NOMO-1 treated with DMSO at 0.1 percent for 48 hours (cell line): ENCODE measurements at regions not wholly inside any gene's neighbourhood (a gene's known extent, or its start where the extent isn't known, plus 50 kb on each side); places are given as distances from the start of the nearest gene placed in this dataset.

Experiments
- DNase-seq: peaks from one replicate; lab custom pipeline; 2025; ENCODE audit not compliant: unreplicated experiment; lab: John Stamatoyannopoulos, UW

DNA sequence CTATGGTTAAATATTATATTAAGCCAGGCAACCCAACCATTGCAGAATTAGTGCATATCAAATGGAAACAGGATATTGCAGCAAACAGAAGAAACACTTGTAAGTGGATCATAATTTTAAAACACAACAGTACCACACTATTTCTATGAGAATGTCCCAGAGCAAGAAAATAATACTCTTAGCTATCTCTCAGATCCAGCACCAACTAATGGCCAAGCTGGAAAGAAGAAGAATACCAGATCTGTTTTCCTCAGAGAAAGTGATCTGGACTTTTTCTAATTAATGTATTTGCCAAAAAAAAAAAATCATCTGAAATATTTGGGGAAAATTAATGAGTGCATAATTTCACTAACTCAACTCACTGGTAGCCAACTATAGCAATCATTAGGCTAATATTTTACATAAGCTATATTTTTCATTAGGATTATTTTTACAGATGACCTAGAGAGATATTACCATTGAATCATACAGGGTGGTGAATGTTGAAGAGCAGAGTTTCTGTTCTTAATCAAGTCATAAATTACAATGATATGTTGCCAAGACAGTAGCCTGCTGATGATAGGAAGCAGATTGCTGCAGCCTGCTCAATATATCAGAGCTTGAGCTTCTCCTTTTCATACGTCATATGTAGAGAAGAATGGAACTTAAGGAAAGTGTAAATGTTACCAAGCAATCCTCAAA lies 995.4 kb upstream of the LRRN3 start:
- DNase-seq: no peak

DNA sequence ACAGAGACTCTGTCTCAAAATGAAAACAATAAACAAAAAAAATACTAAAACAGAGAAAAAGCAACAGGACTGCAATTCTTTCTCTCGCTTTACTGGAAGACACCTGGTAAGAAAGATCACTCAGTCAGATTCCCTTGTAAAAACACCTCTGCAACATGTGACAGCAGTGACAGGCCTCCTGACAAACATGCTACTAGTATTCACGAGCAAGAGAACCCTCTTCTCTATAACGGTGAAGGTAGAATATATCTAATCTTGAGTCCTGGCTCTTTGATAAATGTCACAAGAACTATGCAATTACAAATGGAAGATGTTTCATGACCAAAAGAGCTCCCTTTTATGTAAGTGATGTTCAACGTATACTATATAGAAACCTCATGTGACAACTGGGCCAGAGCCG lies 986.7 kb upstream of the LRRN3 start:
- DNase-seq: no peak

DNA sequence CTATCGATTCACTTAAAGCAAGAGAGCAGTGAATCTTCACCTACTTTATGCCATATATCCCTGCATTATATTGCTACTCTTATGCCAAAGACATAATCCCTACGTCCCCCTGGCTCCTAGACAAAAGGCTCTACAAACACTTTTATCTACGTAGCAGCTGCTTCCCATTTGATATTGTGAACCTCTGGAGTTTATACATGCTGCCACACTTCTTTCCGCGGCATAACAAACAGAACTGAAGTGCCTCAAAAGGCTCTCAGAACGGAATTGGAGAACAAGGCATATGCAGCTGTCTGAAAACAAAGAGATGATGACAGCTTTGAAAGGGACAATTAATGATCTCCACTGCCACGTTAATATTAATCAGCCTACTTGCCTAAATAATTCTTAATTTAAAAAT lies 985.6 kb upstream of the LRRN3 start:
- DNase-seq: no peak

DNA sequence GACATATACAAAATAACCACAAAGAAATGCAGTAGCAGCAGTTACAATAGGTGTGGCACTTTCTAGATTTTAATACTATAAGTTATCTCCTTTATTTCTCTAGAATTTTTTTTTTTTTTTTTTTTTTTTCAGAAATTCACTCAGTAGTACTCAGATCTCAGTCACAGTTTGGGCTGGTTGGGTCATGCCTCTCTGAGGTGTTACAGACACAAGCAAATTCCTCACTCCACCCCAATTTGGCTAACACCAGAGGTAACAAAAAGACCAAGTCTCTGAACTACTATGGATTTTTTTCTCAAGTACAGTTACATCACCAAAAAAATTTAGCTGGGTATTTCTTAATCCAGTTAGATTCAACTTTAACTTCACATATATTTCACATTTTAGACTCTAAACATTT lies 985.1 kb upstream of the LRRN3 start:
- DNase-seq: no peak

DNA sequence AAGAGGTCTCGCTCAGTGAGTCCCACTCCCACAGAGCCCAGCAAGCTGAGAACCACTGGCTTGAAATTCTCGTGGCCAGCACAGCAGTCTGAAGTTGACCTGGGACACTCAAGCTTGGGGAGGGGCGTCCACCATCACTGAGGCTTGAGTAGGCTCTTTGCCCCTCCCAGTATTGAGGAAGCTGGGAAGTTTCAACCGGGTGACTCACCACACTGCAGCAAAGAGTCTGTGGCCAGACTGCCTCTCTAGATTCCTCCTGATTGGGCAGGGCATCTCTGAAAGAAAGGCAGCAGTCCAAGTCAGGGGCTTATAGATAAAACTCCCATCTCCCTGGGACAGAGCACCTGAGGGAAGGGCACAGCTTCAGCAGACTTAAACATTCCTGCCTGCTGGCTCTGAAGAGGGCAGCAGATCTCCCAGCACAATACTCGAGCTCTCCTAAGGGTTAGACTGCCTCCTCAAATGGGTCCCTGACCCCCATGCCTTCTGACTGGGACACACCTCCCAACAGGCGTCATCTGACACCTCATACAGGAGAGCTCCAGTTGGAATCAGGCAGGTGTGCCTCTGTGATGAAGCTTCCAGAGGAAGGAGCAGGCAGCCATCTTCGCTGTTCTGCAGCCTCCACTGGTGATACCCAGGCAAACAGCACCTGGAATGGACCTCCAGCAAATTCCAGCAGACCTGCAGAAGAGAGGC lies 970.9 kb upstream of the LRRN3 start:
- no peak for DNase-seq

DNA sequence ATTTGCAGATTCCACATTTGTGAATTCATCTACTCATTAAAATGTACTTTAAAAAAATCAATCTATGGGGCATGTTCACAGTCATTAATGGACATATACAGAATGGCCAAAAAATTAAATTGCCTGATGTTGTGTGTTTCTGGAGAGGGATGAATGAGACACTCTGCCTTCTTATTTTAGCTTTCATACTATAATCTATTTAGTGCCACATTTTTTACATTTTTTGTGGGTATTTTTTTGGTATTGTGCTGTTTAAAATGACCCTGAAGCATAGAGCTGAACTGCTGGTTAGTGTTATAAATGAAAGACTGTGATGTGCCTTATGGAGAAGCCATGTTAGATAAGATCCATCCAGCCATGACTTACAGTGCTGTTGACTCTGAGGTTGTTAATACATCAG lies 961.8 kb upstream of the LRRN3 start:
- no peak for DNase-seq

DNA sequence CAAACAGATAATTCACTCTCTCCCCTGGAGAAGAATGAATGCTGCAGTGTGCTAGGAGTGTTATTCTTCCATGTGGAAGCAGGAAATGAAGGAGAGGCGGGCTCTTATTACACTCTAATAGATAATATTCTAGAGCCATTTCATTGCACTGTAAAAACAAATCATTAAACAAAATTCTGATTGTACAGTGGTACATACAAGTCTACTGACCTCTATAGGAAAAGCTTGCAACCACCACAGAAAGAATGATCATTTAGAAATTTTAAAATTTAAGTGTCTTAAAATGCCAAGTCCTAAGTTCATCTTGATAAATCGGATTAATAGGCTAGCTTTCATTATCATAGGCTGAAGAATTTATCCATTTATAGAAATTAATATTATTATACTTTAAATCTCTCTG lies 960.3 kb upstream of the LRRN3 start:
- no peak for DNase-seq

DNA sequence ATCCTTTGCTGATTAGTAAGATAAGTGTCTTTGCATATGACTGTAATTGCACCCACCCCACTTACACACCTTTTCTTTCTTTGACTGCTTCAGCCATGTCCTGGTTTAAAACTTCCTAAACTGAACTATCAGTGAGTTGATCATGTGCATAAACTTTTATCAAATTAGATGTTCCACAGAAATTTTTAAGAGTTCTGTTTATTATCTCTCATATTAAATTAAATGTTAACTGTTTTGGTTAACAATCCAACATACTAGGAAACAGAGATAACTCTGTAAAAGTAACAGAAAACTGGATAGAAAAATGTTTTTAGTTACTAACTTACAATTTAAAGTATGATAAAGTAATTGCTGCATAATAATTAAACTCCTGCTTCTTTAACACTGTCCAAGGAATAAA lies 959.6 kb upstream of the LRRN3 start:
- no peak for DNase-seq

DNA sequence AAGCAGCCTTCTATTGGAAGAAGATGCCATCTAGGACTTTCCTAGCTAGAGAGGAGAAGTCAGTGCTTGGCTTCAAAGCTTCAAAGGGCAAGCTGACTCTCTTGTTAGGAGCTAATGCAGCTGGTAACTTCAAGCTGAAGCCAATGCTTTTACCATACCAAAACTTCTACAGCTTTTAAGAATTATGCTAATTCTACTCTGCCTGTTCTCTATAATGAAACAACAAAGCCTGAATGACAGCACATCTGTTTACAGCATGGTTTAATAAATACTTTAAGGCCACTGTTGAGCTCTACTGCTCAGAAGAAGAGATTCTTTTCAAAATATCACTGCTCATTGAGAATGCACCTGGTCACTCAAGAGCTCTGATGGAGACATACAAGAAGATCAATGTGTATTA lies 951.9 kb upstream of the LRRN3 start:
- DNase-seq: no peak

DNA sequence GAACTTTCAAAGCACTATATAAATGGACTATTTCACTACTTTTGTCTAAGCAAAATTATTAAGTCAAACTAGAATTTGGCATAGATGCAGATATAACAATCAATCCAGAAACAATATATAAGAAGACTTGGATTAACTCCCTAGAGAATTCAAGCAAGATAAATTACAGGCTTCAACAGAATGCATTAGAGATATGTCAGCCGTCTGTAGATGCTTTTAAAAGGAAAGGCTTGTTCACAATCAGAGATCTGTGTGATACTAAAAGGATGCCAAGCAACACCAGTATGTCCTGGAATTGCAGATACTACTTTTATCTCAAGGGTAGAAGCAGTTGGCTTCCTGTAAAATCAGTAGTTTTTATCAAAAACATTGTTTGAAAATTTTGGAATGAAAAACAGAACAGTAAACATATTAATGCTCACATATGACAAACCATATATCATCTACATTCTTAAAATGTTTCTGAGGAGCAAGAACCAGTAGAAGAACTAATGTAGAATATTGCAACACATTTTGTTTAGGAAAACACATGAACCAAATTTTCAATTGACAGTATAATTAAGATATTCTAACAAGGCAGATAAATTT lies 947.9 kb upstream of the LRRN3 start:
- no peak for DNase-seq

DNA sequence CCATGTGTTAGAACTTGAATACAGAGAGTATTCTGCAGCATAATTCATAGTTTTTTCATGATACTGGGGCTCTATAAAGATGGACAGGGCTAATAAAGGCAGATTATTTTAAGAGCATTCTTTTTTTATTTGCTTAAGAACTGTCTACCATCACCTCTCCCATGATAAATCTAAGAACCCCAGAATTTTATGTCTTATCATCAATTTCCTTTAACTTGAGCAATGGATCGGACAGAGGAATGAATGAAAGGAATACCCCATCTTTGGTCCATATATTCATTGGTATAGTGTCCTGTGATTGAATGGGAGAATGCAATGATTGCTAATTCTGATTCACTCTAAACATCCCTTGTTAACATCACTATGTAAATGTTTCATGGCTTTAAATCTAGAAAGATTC lies 946.3 kb upstream of the LRRN3 start:
- no peak for DNase-seq

DNA sequence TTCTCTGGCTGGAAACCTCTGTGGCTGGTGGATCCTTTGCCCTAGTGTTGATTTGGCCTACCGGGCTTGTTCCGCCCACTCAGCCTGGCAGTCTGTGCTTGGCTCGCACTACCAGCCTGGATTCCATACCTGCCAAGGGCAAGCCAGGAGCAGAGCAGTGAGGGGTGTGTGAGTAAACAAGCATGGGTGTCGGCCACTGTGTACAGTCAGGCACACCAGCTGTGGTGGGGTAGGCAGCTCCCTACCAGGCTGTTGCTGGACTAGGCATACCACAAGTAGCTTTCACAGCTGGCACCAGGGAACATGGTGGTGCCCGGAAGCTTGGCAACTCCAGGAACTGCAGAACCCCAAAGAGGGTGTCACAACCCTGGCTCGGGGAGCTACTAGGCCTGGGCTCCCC lies 942.9 kb upstream of the LRRN3 start:
- DNase-seq: no peak

DNA sequence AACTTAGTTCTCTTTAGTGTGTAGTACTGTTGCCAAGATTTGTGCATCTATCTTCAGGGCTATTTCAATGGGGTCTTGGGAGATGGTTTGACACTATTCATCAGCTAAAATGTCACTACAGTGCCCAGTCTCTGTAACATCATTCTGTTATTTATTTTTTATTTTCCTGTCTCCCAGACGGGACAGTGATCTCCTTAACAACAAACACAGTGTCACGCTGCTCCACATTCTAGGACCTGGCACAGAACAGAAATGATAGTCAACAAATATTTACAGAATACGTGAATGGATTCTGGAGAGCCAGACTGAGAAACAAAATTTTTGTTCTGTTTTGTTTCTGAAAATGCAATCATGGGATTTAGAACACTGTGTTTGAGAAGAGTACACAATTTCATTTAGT lies 937.7 kb upstream of the LRRN3 start:
- no peak for DNase-seq

DNA sequence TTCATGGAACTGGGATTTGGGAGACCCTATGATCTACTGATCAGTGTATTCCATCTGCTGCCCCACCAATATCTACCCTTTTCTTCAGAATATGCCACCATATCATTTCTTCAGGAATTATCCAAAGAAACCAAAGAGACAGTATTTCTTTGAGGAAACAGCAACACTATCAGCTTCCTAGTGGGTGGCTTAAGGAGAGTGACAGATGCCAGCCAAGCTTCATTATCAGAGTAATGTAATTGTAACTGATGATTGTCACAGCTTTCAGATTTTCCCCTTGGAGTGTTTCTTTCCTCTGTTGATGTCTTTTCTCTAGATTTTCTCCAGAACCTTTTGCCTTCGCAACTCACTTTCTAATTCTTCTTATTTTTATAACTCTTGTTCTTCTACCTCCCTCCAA lies 934.4 kb upstream of the LRRN3 start:
- DNase-seq: no peak

DNA sequence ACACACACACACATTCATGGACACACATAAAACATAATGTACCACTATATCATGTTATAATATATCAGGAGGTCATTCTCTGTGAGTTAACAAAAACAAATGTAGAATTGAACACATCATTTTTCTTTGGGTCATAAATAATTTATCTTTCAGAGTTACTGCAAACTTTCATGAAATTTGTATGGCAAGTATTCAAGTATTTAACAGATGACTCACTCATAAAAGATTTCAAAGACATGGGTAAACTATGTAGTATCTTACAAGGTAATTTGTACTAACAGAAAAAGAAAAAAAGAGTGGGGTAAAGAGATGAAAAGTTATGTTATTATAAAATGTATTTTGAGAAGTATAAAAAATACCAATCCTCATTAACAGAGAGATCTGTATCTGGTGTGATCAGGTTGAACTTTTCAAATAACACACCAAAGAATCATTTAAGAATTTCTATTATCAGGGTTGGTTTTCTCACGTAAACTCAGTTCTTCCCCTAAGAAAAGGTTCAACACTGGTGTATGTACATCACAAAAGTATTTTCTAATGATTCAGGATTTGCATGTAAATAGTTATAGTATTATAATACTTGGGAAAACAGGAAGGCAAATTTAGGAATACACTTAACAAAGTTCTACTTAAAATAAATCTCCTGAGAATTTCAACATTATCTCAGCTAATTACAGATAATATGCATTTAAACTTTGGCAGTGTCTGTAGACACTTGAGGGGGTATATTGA lies 933.1 kb upstream of the LRRN3 start:
- DNase-seq: no peak

DNA sequence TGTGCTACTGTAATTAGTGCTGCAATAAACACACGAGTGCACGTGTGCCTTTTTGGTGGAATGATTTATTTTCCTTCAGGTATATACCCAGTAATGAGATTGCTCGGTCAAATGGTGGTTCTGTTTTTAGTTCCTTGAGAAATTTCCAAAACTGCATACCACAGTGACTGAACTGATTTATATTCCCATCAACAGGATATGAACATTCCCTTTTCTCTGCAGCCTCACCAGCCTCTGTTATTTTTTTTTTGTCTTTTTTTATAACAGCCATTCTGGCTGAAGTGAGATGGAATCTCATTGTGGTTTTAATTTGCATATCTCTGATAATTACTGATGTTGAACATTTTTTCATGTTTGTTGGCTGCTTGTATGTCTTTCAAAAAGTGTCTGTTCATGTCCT lies 922.9 kb upstream of the LRRN3 start:
- no peak for DNase-seq

DNA sequence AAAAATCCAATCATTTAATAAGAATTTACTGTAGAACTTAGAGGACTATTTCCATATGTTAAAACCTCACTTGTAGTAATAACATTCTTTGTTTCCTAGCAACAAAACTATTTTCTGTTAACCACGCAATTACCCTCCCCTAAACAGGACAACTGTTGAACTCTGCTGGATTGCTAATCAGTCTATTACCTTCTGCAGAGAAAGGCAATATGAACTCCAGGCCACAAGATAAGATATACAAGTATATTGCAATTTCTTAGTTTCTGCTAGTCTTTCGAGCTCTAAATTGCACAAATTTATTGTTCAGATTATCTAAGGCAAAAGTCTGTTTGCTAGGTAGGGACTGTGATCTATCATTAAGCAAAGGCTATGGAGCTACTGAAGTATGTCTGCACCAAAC lies 920.1 kb upstream of the LRRN3 start:
- no peak for DNase-seq

DNA sequence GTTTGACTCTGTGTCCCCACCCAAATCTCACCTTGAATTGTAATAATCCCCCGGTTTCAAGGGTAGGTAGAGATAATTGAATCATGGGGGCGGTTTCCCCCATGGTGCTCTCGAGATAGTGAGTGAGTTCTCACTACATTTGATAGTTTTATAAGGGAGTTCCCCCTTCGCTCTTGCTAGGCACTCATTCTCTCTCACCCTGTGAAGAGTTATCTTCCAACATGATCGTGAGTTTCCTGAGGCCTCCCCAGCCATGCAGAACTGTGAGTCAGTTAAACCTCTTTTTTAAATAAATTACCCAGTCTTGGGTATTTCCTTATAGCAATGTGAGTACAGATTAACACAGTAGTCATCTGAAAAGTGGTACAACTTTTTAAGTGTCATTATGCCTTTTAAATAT lies 913.5 kb upstream of the LRRN3 start:
- DNase-seq: no peak

DNA sequence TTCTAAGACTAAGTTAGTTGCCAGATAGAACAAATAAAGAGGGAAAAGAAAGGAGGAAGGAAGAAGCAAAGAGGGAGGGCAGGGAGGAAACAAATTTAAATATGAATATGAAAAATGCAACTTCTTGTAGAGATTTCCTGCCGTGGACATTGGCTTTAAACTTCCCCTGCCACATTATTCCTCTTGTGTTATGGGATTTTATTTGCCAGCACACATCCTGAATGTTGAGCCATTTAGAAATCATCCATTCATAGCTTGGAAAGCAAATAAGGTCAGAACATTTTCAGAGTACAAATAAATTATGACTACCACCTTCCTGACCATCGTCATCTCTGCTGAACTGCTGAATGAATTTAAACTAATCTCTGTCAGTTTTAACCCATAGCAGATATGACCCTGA lies 911.9 kb upstream of the LRRN3 start:
- DNase-seq: no peak

DNA sequence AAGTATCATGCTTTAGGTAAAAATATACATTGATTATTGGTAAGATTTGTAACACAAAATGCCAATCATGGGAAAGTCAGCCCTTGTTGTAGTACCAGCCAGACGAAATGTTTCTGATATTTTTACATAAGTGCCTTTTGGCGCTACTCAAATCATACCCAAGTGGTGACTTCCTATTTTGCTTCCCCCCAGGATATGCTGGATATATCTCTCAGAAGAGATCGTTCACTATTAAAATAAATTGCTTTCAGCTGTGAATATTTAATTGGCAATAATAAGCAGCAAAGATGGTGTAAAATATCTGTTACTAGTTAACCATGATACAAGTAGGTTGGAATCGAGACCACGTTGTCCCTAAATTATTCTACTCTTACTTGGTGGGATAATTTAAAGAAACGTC lies 909.2 kb upstream of the LRRN3 start:
- DNase-seq: no peak

DNA sequence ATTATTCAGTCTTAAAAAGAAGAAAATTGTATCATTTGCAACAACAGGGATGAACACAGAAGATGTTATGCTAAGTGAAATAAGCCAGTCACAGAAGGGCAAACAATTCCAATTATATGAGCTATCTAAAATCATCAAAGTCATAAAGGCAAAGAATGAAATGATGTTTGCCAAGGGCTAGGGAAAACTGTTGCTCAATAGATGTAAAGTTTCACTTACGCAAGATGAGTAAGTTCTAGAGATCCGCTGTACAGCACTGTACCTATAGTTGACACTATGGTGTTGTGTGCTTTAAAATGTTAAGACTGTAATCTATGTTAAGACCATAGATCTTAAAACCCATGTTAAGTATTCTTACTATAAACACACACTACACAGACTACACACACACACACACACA lies 904.6 kb upstream of the LRRN3 start:
- no peak for DNase-seq
